ENCODE measurements at regions not wholly inside any gene's neighbourhood (a gene's known extent, or its start where the extent isn't known, plus 50 kb on each side); places are given as distances from the start of the nearest gene placed in this dataset.

GRCh38 chr1:208369045-208369444, 124.9 kb upstream of the PLXNA2 start:
- H3K36me3 ChIP-seq, result no peaks in the 10 kb centered on the region

GRCh38 chr1:208369658-208370057, 125.5 kb upstream of the PLXNA2 start:
- no peaks in the 10 kb centered on the region for H3K36me3 ChIP-seq
- H3K27me3 ChIP-seq, result peaks cover 0 to 4% (median 0%) of the 10 kb centered on the region in 4 donors
- 24% methylated on average over 2 of the region's 2 CpGs for WGBS
- H3K4me1 ChIP-seq, result no peaks in the 10 kb centered on the region
- intact Hi-C loops (cut with DNase I), result no loop called here
- no peak overlapping the region for H3K27ac ChIP-seq (replicated peaks in 1 of 4)
- no peak for DNase-seq (ENCODE audit: extremely low spot score)
- H3K4me3 ChIP-seq, result no peak overlapping the region
- H3K9me3 ChIP-seq, result peaks cover 0 to 5% (median 0%) of the 10 kb centered on the region in 4 donors
- TF ChIP-seq POLR2A (IDR thresholded peaks at IDR 0.05; ENCODE audit: low read depth), result no peak
- no peak for TF ChIP-seq EP300 (IDR thresholded peaks at IDR 0.05)
- no peak for TF ChIP-seq POLR2AphosphoS5 (IDR thresholded peaks at IDR 0.05)
- TF ChIP-seq CTCF (IDR thresholded peaks at IDR 0.05), result no peak

More at GRCh38 chr1:208369045-208369444, 124.9 kb upstream of the PLXNA2 start:
- Histone ChIP-seq H3K4me1 (no peaks in the 10 kb centered on the region), H3K4me3 (no peak overlapping the region), H3K27ac (replicated peaks in 1 of 4) (no peak overlapping the region), H3K27me3 (peaks cover 0 to 4% (median 0%) of the 10 kb centered on the region in 4 donors), H3K9me3 (peaks cover 0 to 5% (median 0%) of the 10 kb centered on the region in 4 donors)
- intact Hi-C loops (cut with DNase I), result no loop called here
- DNase-seq (ENCODE audit: extremely low spot score), result no peak
- TF ChIP-seq EP300 (IDR thresholded peaks at IDR 0.05) (no peak), POLR2A (IDR thresholded peaks at IDR 0.05; ENCODE audit: low read depth) (no peak), POLR2AphosphoS5 (IDR thresholded peaks at IDR 0.05) (no peak), CTCF (IDR thresholded peaks at IDR 0.05) (no peak)
- 73% methylated on average over 2 of the region's 2 CpGs for WGBS

- H3K4me3 ChIP-seq, result no peak overlapping the region
- intact Hi-C loops (cut with DNase I), result no loop called here
- no peaks in the 10 kb centered on the region for H3K36me3 ChIP-seq
- no peak overlapping the region for H3K27ac ChIP-seq (replicated peaks in 1 of 4)
- WGBS, result 68% methylated on average over 6 of the region's 6 CpGs
- H3K9me3 ChIP-seq, result no peaks in the 10 kb centered on the region
- TF ChIP-seq CTCF (IDR thresholded peaks at IDR 0.05), result no peak
- no peak for TF ChIP-seq POLR2AphosphoS5 (IDR thresholded peaks at IDR 0.05)
- no peak for TF ChIP-seq POLR2A (IDR thresholded peaks at IDR 0.05; ENCODE audit: low read depth)
- TF ChIP-seq EP300 (IDR thresholded peaks at IDR 0.05), result no peak
- H3K4me1 ChIP-seq, result no peaks in the 10 kb centered on the region
- DNase-seq (ENCODE audit: extremely low spot score), result no peak
- H3K27me3 ChIP-seq, result no peaks in the 10 kb centered on the region
Measured at GRCh38 chr1:208374391-208374941, 130.3 kb upstream of the PLXNA2 start.

- Histone ChIP-seq H3K4me1 (no peaks in the 10 kb centered on the region), H3K27ac (replicated peaks in 1 of 4) (no peak overlapping the region), H3K4me3 (no peak overlapping the region), H3K36me3 (no peaks in the 10 kb centered on the region), H3K27me3 (no peaks in the 10 kb centered on the region), H3K9me3 (no peaks in the 10 kb centered on the region)
- TF ChIP-seq POLR2A (IDR thresholded peaks at IDR 0.05; ENCODE audit: low read depth) (no peak), EP300 (IDR thresholded peaks at IDR 0.05) (no peak), CTCF (IDR thresholded peaks at IDR 0.05) (no peak), POLR2AphosphoS5 (IDR thresholded peaks at IDR 0.05) (no peak)
- WGBS, result 40% methylated on average over 1 of the region's 1 CpG
- DNase-seq (ENCODE audit: extremely low spot score), result no peak
- intact Hi-C loops (cut with DNase I), result no loop called here
Measured at GRCh38 chr1:208381481-208381880, 137.3 kb upstream of the PLXNA2 start.
